CD14-positive monocyte (primary cell): ENCODE measurements at regions not wholly inside any gene's neighbourhood (a gene's known extent, or its start where the extent isn't known, plus 50 kb on each side); places are given as distances from the start of the nearest gene placed in this dataset.

ENCODE experiments used
- DNase-seq, 3 donors: peaks; one replicate each; pipeline ENCODE4 v3.0.0-alpha.2; 2011 to 2022
- H2AFZ ChIP-seq: 2 replicates; pipeline ENCODE4 v1.6.0; 2012; ENCODE audit warnings: mild to moderate bottlenecking, low read depth, low read length, inconsistent platforms; ENCODE audit not compliant: insufficient read depth, poor library complexity, severe bottlenecking
- H3K27ac ChIP-seq, 2 donors: 1 replicate in 1 of 2; 2 replicates in 1 of 2; pipeline ENCODE4 v1.5.1; 2012 to 2013; ENCODE audit warnings: low read length in 2 of 2, control low read depth in 1 of 2, inconsistent platforms in 1 of 2, low read depth in 1 of 2, mild to moderate bottlenecking in 1 of 2
- H3K27me3 ChIP-seq, 2 donors: one replicate each; pipeline versions ENCODE4 v1.6.0 to v1.6.1; 2011 to 2013; ENCODE audit warnings: low read length in 2 of 2; ENCODE audit not compliant: control insufficient read depth in 2 of 2, insufficient read depth in 2 of 2
- H3K36me3 ChIP-seq, 2 donors: replicated peaks in 1 of 2; 1 replicate in 1 of 2; 2 replicates in 1 of 2; pipeline versions ENCODE4 v1.5.1 to v1.6.1; 2012 to 2013; ENCODE audit warnings: low read length in 2 of 2, control low read depth in 1 of 2, inconsistent platforms in 1 of 2, mild to moderate bottlenecking in 1 of 2; ENCODE audit not compliant: insufficient read depth in 2 of 2, control insufficient read depth in 1 of 2
- H3K4me1 ChIP-seq, 2 donors: 1 replicate in 1 of 2; 2 replicates in 1 of 2; pipeline versions ENCODE4 v1.5.1 to v1.6.1; 2012 to 2013; ENCODE audit warnings: low read length in 2 of 2, control low read depth in 1 of 2, inconsistent platforms in 1 of 2, mild to moderate bottlenecking in 1 of 2, moderate library complexity in 1 of 2; ENCODE audit not compliant: insufficient read depth in 2 of 2, control insufficient read depth in 1 of 2
- H3K4me2 ChIP-seq: replicated peaks from 2 replicates; pipeline ENCODE3; 2012; ENCODE audit warnings: low read length, moderate library complexity, mild to moderate bottlenecking; ENCODE audit not compliant: poor library complexity, severe bottlenecking; ENCODE audit errors: extremely low read depth
- H3K4me3 ChIP-seq, 3 experiments: fragments of 200-600 bp in 1 of 3; sonication (generic) in 1 of 3; replicated peaks in 1 of 3; 1 replicate in 2 of 3; 2 replicates in 1 of 3; pipeline ENCODE4 v1.5.1; 2011 to 2013; ENCODE audit warnings: low read length in 3 of 3, mild to moderate bottlenecking in 3 of 3, control low read depth in 2 of 3, low read depth in 2 of 3, inconsistent platforms in 1 of 3, moderate library complexity in 1 of 3
- H3K79me2 ChIP-seq: 2 replicates; pipeline ENCODE4 v1.6.0; 2012; ENCODE audit warnings: mild to moderate bottlenecking, control low read depth, inconsistent platforms, low read length, moderate library complexity; ENCODE audit not compliant: insufficient read depth
- H3K9ac ChIP-seq: 2 replicates; pipeline ENCODE4 v1.6.0; 2017; ENCODE audit warnings: low read length, mild to moderate bottlenecking; ENCODE audit not compliant: insufficient read depth, poor library complexity, severe bottlenecking
- H3K9me3 ChIP-seq, 2 donors: replicated peaks in 1 of 2; 1 replicate in 1 of 2; 2 replicates in 1 of 2; pipeline versions ENCODE4 v1.5.1 to v1.6.1; 2012 to 2013; ENCODE audit warnings: low read length in 2 of 2, control low read depth in 1 of 2; ENCODE audit not compliant: control insufficient read depth in 1 of 2, insufficient read depth in 1 of 2
- H4K20me1 ChIP-seq: 2 replicates; pipeline ENCODE4 v1.6.0; 2012; ENCODE audit warnings: mild to moderate bottlenecking, low read length, control low read depth, moderate library complexity; ENCODE audit not compliant: insufficient read depth
- H3K27ac Mint-ChIP-seq, 7 donors: one replicate each; pipeline ENCODE4 v1.8.0; 2020; ENCODE audit warnings: mild to moderate bottlenecking in 7 of 7, mixed read lengths in 7 of 7, moderate library complexity in 6 of 7, inconsistent platforms in 2 of 7
- H3K27me3 Mint-ChIP-seq, 3 donors: one replicate each; pipeline ENCODE4 v1.8.0; 2021 to 2022; ENCODE audit warnings: low read depth in 3 of 3, mild to moderate bottlenecking in 3 of 3, mixed read lengths in 3 of 3, moderate library complexity in 3 of 3, inconsistent platforms in 1 of 3
- H3K36me3 Mint-ChIP-seq, 2 donors: one replicate each; pipeline ENCODE4 v1.8.0; 2020; ENCODE audit warnings: mixed read lengths in 2 of 2, inconsistent platforms in 1 of 2, mild to moderate bottlenecking in 1 of 2
- H3K4me1 Mint-ChIP-seq: one replicate; pipeline ENCODE4 v1.8.0; 2020; ENCODE audit warnings: mild to moderate bottlenecking, mixed read lengths
- H3K4me3 Mint-ChIP-seq, 2 donors: one replicate each; pipeline ENCODE4 v1.8.0; 2020; ENCODE audit warnings: mild to moderate bottlenecking in 2 of 2, mixed read lengths in 2 of 2, moderate library complexity in 1 of 2
- H3K9me3 Mint-ChIP-seq, 7 donors: one replicate each; pipeline ENCODE4 v1.8.0; 2020 to 2022; ENCODE audit warnings: mixed read lengths in 7 of 7, mild to moderate bottlenecking in 6 of 7, moderate library complexity in 6 of 7, inconsistent platforms in 2 of 7
- WGBS: methylation state at CpG from one replicate; pipeline ENCODE4 v1.1.5; 2013; ENCODE audit warnings: missing lambda C conversion rate; ENCODE audit not compliant: insufficient coverage; 5-methylcytosine and 5-hydroxymethylcytosine counted together
- intact Hi-C, 2 donors: fragments of 100-400 bp; cut with micrococcal nuclease; formaldehyde crosslinking; loops; one replicate each; pipeline versions ENCODE4 v1.15.0 to v1.15.1; 2023
- TF ChIP-seq, protein P1 (sequence below): fragments of 200-600 bp; IDR thresholded peaks from one replicate; pipeline ENCODE4 v1.8.0; 2022; ENCODE audit warnings: antibody characterized with exemption, mild to moderate bottlenecking

DNA sequence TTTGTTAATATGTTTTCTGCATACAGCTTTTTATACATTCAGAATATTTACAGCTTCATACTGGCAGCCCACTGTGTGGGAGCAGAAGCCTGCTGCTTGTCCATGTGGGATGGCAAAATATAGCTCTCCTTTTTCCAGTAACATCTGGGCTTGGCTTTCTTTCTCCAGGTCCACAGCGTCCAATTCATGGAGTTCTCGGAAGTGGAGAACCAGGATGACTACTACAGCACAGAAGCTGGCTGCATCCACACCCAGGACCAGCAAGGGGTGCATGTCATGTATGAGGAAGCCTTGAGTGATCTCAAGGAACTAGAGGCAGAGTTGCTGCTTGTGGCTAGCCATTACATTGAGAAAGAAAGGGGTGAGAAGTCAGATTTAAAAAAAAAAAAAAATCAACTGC lies 143.1 kb downstream of the CD164 start:
- no peaks in the 10 kb centered on the region for H4K20me1 ChIP-seq
- H3K4me1 Mint-ChIP-seq, result peaks cover 79% of the 10 kb centered on the region
- no CpG with 5 or more reads among the region's 2 CpGs for WGBS
- H3K4me2 ChIP-seq, result peak overlapping the region; percentile 0
- no peak overlapping the region for H3K9ac ChIP-seq
- peak overlapping the region; percentile 88 to 99 (median 97) for H3K27ac Mint-ChIP-seq
- TF ChIP-seq, protein P1, sequence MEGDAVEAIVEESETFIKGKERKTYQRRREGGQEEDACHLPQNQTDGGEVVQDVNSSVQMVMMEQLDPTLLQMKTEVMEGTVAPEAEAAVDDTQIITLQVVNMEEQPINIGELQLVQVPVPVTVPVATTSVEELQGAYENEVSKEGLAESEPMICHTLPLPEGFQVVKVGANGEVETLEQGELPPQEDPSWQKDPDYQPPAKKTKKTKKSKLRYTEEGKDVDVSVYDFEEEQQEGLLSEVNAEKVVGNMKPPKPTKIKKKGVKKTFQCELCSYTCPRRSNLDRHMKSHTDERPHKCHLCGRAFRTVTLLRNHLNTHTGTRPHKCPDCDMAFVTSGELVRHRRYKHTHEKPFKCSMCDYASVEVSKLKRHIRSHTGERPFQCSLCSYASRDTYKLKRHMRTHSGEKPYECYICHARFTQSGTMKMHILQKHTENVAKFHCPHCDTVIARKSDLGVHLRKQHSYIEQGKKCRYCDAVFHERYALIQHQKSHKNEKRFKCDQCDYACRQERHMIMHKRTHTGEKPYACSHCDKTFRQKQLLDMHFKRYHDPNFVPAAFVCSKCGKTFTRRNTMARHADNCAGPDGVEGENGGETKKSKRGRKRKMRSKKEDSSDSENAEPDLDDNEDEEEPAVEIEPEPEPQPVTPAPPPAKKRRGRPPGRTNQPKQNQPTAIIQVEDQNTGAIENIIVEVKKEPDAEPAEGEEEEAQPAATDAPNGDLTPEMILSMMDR, result no peak
- no peaks in the 10 kb centered on the region for H3K36me3 ChIP-seq
- H3K4me1 ChIP-seq, result peaks cover 82 to 93% of the 10 kb centered on the region in 2 donors
- H3K27me3 ChIP-seq, result no peaks in the 10 kb centered on the region
- no peaks in the 10 kb centered on the region for H3K9me3 ChIP-seq
- intact Hi-C loops, result loop anchor here in 1 of 2 donors (5.0 kb wide), 1 partner anchor 63 kb away; no protein-coding TSS in a partner anchor
- H3K4me3 Mint-ChIP-seq, result no peak overlapping the region
- peaks cover 4% of the 10 kb centered on the region in 2 donors for H3K36me3 Mint-ChIP-seq
- H3K9me3 Mint-ChIP-seq, result peaks cover 0 to 5% (median 0%) of the 10 kb centered on the region in 7 donors
- peaks cover 0 to 2% (median 0%) of the 10 kb centered on the region in 3 donors for H3K27me3 Mint-ChIP-seq
- H3K79me2 ChIP-seq, result no peaks in the 10 kb centered on the region
- no peak overlapping the region for H2AFZ ChIP-seq
- H3K27ac ChIP-seq, result peak overlapping the region; percentile 25 to 96
- peak; percentile 42 to 72 (median 70) for DNase-seq
- H3K4me3 ChIP-seq, result no peak overlapping the region

DNA sequence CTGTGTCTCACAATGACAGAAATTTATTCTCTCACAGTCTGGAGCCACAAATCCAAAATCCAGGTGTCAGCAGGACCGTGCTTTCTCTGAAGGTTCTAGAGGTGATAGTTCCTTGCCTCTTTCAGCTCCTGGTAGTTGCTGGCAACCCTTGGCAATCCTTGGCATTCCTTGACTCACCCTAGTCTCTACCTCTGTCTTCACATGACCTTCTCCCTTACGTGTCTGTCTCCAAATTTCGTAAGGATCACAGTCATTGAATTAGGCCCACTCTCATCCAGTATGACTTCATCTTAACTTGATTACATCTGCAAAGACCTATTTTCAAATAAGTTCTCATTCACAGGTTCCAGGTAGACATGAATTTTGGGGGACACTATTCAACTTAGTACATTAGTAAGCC lies 143.1 kb downstream of the CEP57L1 start:
- no peaks in the 10 kb centered on the region for H4K20me1 ChIP-seq
- no peak overlapping the region for H2AFZ ChIP-seq
- TF ChIP-seq, protein P1, result no peak
- no peaks in the 10 kb centered on the region for H3K9me3 ChIP-seq
- peak overlapping the region; percentile 64 for H3K4me2 ChIP-seq
- Mint-ChIP-seq H3K4me3 (no peak overlapping the region), H3K4me1 (peaks cover 71% of the 10 kb centered on the region), H3K36me3 (peaks cover 4% of the 10 kb centered on the region in 2 donors), H3K9me3 (peaks cover 0 to 5% (median 0%) of the 10 kb centered on the region in 7 donors), H3K27ac (peak overlapping the region; percentile 96 to 99 (median 99)), H3K27me3 (peaks cover 0 to 2% (median 0%) of the 10 kb centered on the region in 3 donors)
- H3K4me1 ChIP-seq, result peaks cover 75 to 85% of the 10 kb centered on the region in 2 donors
- intact Hi-C loops, result loop anchor here in 1 of 2 donors (5.0 kb wide), 1 partner anchor 64 kb away; no protein-coding TSS in a partner anchor
- no peaks in the 10 kb centered on the region for H3K36me3 ChIP-seq
- 100% methylated on average over 1 of the region's 3 CpGs for WGBS
- H3K27me3 ChIP-seq, result no peaks in the 10 kb centered on the region
- H3K79me2 ChIP-seq, result no peaks in the 10 kb centered on the region
- H3K9ac ChIP-seq, result no peak overlapping the region
- DNase-seq, result peak; percentile 44 to 85 (median 69)
- no peak overlapping the region for H3K4me3 ChIP-seq
- H3K27ac ChIP-seq, result peak overlapping the region; percentile 92 to 96
